Esophagus muscularis mucosa (tissue), 4 donors: ENCODE measurements at regions not wholly inside any gene's neighbourhood (a gene's known extent, or its start where the extent isn't known, plus 50 kb on each side); places are given as distances from the start of the nearest gene placed in this dataset.

Experiments used
- DNase-seq: peaks from one replicate; pipeline ENCODE4 v3.0.0-alpha.2; 2017; ENCODE audit errors: extremely low spot score
- H3K27ac ChIP-seq, 4 donors: fragments of 200-600 bp; sonication (generic); replicated peaks in 1 of 4; 1 replicate in 3 of 4; 2 replicates in 1 of 4; pipeline ENCODE4 v1.5.1; 2016 to 2019; ENCODE audit warnings: mild to moderate bottlenecking in 1 of 4
- H3K27me3 ChIP-seq, 4 donors: fragments of 200-600 bp; sonication (generic); one replicate each; pipeline versions ENCODE4 v1.5.1 to v1.6.0; 2016 to 2019
- H3K36me3 ChIP-seq, 4 donors: fragments of 200-600 bp; sonication (generic); one replicate each; pipeline ENCODE4 v1.5.1; 2016 to 2019
- H3K4me1 ChIP-seq, 4 donors: fragments of 200-600 bp; sonication (generic); one replicate each; pipeline ENCODE4 v1.5.1; 2016 to 2019
- H3K4me3 ChIP-seq, 4 donors: fragments of 200-600 bp; sonication (generic); 1 replicate in 2 of 4; 2 replicates in 2 of 4; pipeline ENCODE4 v1.5.1; 2016 to 2019; ENCODE audit warnings: mild to moderate bottlenecking in 4 of 4, moderate library complexity in 1 of 4
- H3K9me3 ChIP-seq, 4 donors: fragments of 200-600 bp; sonication (generic); 1 replicate in 3 of 4; 2 replicates in 1 of 4; pipeline ENCODE4 v1.5.1; 2016 to 2019
- CTCF ChIP-seq, 3 experiments: fragments of 200-600 bp in 2 of 3; fragments of 450-650 bp in 1 of 3; sonication (generic) in 2 of 3; IDR thresholded peaks; one replicate each; pipeline ENCODE4 v1.5.1; 2017 to 2019; ENCODE audit warnings: antibody characterized with exemption in 3 of 3, mild to moderate bottlenecking in 2 of 3, moderate library complexity in 1 of 3
- EP300 ChIP-seq: sonication (generic); formaldehyde crosslinking; IDR thresholded peaks from one replicate; pipeline ENCODE4 v1.6.1; 2017; ENCODE audit warnings: antibody characterized with exemption
- POLR2A ChIP-seq: fragments of 450-650 bp; IDR thresholded peaks from one replicate; pipeline ENCODE4 v1.6.1; 2017; ENCODE audit warnings: antibody characterized with exemption, moderate library complexity, mild to moderate bottlenecking, low read depth
- POLR2AphosphoS5 ChIP-seq, 2 donors: sonication (generic); formaldehyde crosslinking; IDR thresholded peaks; one replicate each; pipeline ENCODE4 v1.6.1; 2017; ENCODE audit warnings: antibody characterized with exemption in 2 of 2
- WGBS: methylation state at CpG from one replicate; pipeline ENCODE4 v1.1.5; 2018; 5-methylcytosine and 5-hydroxymethylcytosine counted together
- intact Hi-C: fragments of 100-400 bp; cut with DNase I; formaldehyde crosslinking; loops from one replicate; pipeline ENCODE4 v1.15.1; 2023

- intact Hi-C loops, result no loop called here
- no peak for TF ChIP-seq POLR2AphosphoS5 (IDR thresholded peaks at IDR 0.05)
- no peak for TF ChIP-seq EP300
- no peak for TF ChIP-seq CTCF (IDR thresholded peaks at IDR 0.05)
- no peak for TF ChIP-seq POLR2A
- H3K4me3 ChIP-seq, result no peak overlapping the region
- DNase-seq, result no peak
- no peaks in the 10 kb centered on the region for H3K4me1 ChIP-seq
- H3K36me3 ChIP-seq, result no peaks in the 10 kb centered on the region
- no peaks in the 10 kb centered on the region for H3K27me3 ChIP-seq
- H3K9me3 ChIP-seq, result peaks cover 0 to 9% (median 8%) of the 10 kb centered on the region in 4 donors
- no peak overlapping the region for H3K27ac ChIP-seq
- 77% methylated on average over 3 of the region's 3 CpGs for WGBS
Measured at GRCh38 chr21:35291034-35291433, 241.9 kb upstream of the RUNX1 start.

GRCh38 chr21:35288238-35288637, 239.1 kb upstream of the RUNX1 start:
- peaks cover 0 to 9% (median 8%) of the 10 kb centered on the region in 4 donors for H3K9me3 ChIP-seq
- no peaks in the 10 kb centered on the region for H3K36me3 ChIP-seq
- no peak overlapping the region for H3K4me3 ChIP-seq
- intact Hi-C loops, result no loop called here
- no peaks in the 10 kb centered on the region for H3K27me3 ChIP-seq
- TF ChIP-seq POLR2AphosphoS5 (IDR thresholded peaks at IDR 0.05), result no peak
- 96% methylated on average over 2 of the region's 2 CpGs for WGBS
- H3K27ac ChIP-seq, result no peak overlapping the region
- no peaks in the 10 kb centered on the region for H3K4me1 ChIP-seq
- no peak for DNase-seq

- no peaks in the 10 kb centered on the region for H3K36me3 ChIP-seq
- WGBS, result 55% methylated on average over 6 of the region's 6 CpGs
- H3K27me3 ChIP-seq, result no peaks in the 10 kb centered on the region
- no peak overlapping the region for H3K4me3 ChIP-seq
- no peak overlapping the region for H3K27ac ChIP-seq
- intact Hi-C loops, result no loop called here
- no peak for TF ChIP-seq CTCF (IDR thresholded peaks at IDR 0.05)
- TF ChIP-seq POLR2A, result no peak
- TF ChIP-seq POLR2AphosphoS5 (IDR thresholded peaks at IDR 0.05), result no peak
- no peak for TF ChIP-seq EP300
- no peak for DNase-seq
- peaks cover 0 to 9% (median 8%) of the 10 kb centered on the region in 4 donors for H3K9me3 ChIP-seq
- no peaks in the 10 kb centered on the region for H3K4me1 ChIP-seq
Measured at GRCh38 chr21:35284199-35284598, 235.1 kb upstream of the RUNX1 start.

GRCh38 chr21:35282944-35283343, 233.8 kb upstream of the RUNX1 start:
- Histone ChIP-seq H3K4me1 (no peaks in the 10 kb centered on the region), H3K36me3 (no peaks in the 10 kb centered on the region), H3K27ac (no peak overlapping the region), H3K9me3 (peaks cover 0 to 9% (median 8%) of the 10 kb centered on the region in 4 donors), H3K4me3 (no peak overlapping the region), H3K27me3 (no peaks in the 10 kb centered on the region)
- WGBS, result 94% methylated on average over 5 of the region's 5 CpGs
- DNase-seq, result no peak
- intact Hi-C loops, result no loop called here
- TF ChIP-seq POLR2A, result no peak
- TF ChIP-seq POLR2AphosphoS5 (IDR thresholded peaks at IDR 0.05), result no peak
- no peak for TF ChIP-seq CTCF (IDR thresholded peaks at IDR 0.05)
- TF ChIP-seq EP300, result no peak

- DNase-seq, result no peak
- intact Hi-C loops, result no loop called here
Measured at GRCh38 chr21:35281956-35282355, 232.9 kb upstream of the RUNX1 start.

More at GRCh38 chr21:35281956-35282355, 232.9 kb upstream of the RUNX1 start:
- Histone ChIP-seq H3K27me3 (no peaks in the 10 kb centered on the region), H3K9me3 (peaks cover 0 to 4% (median 2%) of the 10 kb centered on the region in 4 donors), H3K4me1 (no peaks in the 10 kb centered on the region), H3K4me3 (no peak overlapping the region), H3K36me3 (no peaks in the 10 kb centered on the region), H3K27ac (no peak overlapping the region)
- 56% methylated on average over 3 of the region's 3 CpGs for WGBS
- TF ChIP-seq POLR2AphosphoS5 (IDR thresholded peaks at IDR 0.05), result no peak
- TF ChIP-seq POLR2A, result no peak
- no peak for TF ChIP-seq CTCF (IDR thresholded peaks at IDR 0.05)
- no peak for TF ChIP-seq EP300
